GM18505 (cell line): ENCODE measurements at regions not wholly inside any gene's neighbourhood (a gene's known extent, or its start where the extent isn't known, plus 50 kb on each side); places are given as distances from the start of the nearest gene placed in this dataset.
"Not testable (repeated sequence)": the region's sequence is repeated elsewhere in the genome, so short reads cannot be mapped to it uniquely, and the experiment has no call there.

Experiments
- ATAC-seq: cut with Tn5 transposase; IDR thresholded peaks from one replicate; pipeline ENCODE4 v1.9.1; 2021; ENCODE audit not compliant: unreplicated experiment
- POLR2A ChIP-seq: IDR thresholded peaks from 4 replicates; pipeline ENCODE4 v1.6.1; 2011; ENCODE audit warnings: borderline replicate concordance; ENCODE audit not compliant: insufficient read depth, insufficient read length; ENCODE audit errors: extremely low read depth

- TF ChIP-seq POLR2A: no peak
- no peak for ATAC-seq
These were observed 56.4 kb upstream of the XIRP2 start for GRCh38 chr2:166831930-166832329.

GRCh38 chr2:166825914-166826313 is 62.4 kb upstream of the XIRP2 start:
- ATAC-seq: no peak
- no peak for TF ChIP-seq POLR2A

- ATAC-seq: no peak
- no peak for TF ChIP-seq POLR2A
These were observed 73.9 kb upstream of the XIRP2 start for GRCh38 chr2:166814335-166814734.

GRCh38 chr2:166812166-166812891 is 76.0 kb upstream of the XIRP2 start:
- ATAC-seq: no peak
- TF ChIP-seq POLR2A: no peak

- no peak for TF ChIP-seq POLR2A
- ATAC-seq: no peak
These were observed 82.5 kb upstream of the XIRP2 start for GRCh38 chr2:166805753-166806152.

GRCh38 chr2:166803373-166804000 is 84.8 kb upstream of the XIRP2 start:
- ATAC-seq: no peak
- no peak for TF ChIP-seq POLR2A

GRCh38 chr2:166802475-166802874 is 85.8 kb upstream of the XIRP2 start:
- no peak for TF ChIP-seq POLR2A
- ATAC-seq: no peak

- no peak for ATAC-seq
- no peak for TF ChIP-seq POLR2A
These were observed 95.5 kb upstream of the XIRP2 start for GRCh38 chr2:166792808-166793207.

- TF ChIP-seq POLR2A: no peak
- no peak for ATAC-seq
These were observed 101.6 kb upstream of the XIRP2 start for GRCh38 chr2:166786707-166787106.

- TF ChIP-seq POLR2A: no peak
- no peak for ATAC-seq
These were observed 103.9 kb upstream of the XIRP2 start for GRCh38 chr2:166784296-166784946.

- no peak for ATAC-seq
These were observed 113.1 kb upstream of the XIRP2 start for GRCh38 chr2:166775176-166775575.

GRCh38 chr2:166773308-166773949 is 114.9 kb upstream of the XIRP2 start:
- no peak for TF ChIP-seq POLR2A
- ATAC-seq: no peak

More at GRCh38 chr2:166775176-166775575, 113.1 kb upstream of the XIRP2 start:
- TF ChIP-seq POLR2A: no peak

- ATAC-seq: no peak
- TF ChIP-seq POLR2A: no peak
These were observed 119.7 kb upstream of the XIRP2 start for GRCh38 chr2:166768393-166769123.

GRCh38 chr2:166766769-166767322 is 121.4 kb upstream of the XIRP2 start:
- ATAC-seq: not testable (repeated sequence)
